Mesenchymal stem cell (in vitro differentiated cells and primary cell): ENCODE measurements at regions not wholly inside any gene's neighbourhood (a gene's known extent, or its start where the extent isn't known, plus 50 kb on each side); places are given as distances from the start of the nearest gene placed in this dataset.

ENCODE experiments used
- DNase-seq: peaks from one replicate; pipeline ENCODE4 v3.0.0-alpha.2; 2013
- H2AFZ ChIP-seq: one replicate; pipeline ENCODE4 v1.6.1; 2013; ENCODE audit warnings: low read depth, mild to moderate bottlenecking, control low read depth, inconsistent platforms, low read length, moderate library complexity
- H2AK5ac ChIP-seq: 2 replicates; pipeline ENCODE4 v1.6.1; 2013; ENCODE audit warnings: low read length, moderate library complexity, mild to moderate bottlenecking, inconsistent platforms; ENCODE audit not compliant: severe bottlenecking
- H2BK120ac ChIP-seq: one replicate; pipeline ENCODE4 v1.6.1; 2013; ENCODE audit warnings: low read depth, mild to moderate bottlenecking, inconsistent platforms, low read length, moderate library complexity
- H2BK12ac ChIP-seq, 2 experiments: one replicate each; pipeline ENCODE4 v1.6.1; 2013; ENCODE audit warnings: inconsistent platforms in 2 of 2, low read length in 2 of 2, mild to moderate bottlenecking in 2 of 2, moderate library complexity in 2 of 2, control low read depth in 1 of 2
- H2BK15ac ChIP-seq: one replicate; pipeline ENCODE4 v1.6.1; 2013; ENCODE audit warnings: mild to moderate bottlenecking, low read depth, inconsistent platforms; ENCODE audit not compliant: poor library complexity, severe bottlenecking
- H2BK5ac ChIP-seq: 2 replicates; pipeline ENCODE4 v1.6.1; 2013; ENCODE audit warnings: low read depth, mild to moderate bottlenecking, low read length, control low read depth, inconsistent platforms; ENCODE audit not compliant: poor library complexity, severe bottlenecking
- H3K14ac ChIP-seq, 2 experiments: one replicate each; pipeline ENCODE4 v1.6.1; 2013; ENCODE audit warnings: inconsistent platforms in 2 of 2, low read length in 2 of 2, control low read depth in 1 of 2, mild to moderate bottlenecking in 1 of 2, moderate library complexity in 1 of 2
- H3K18ac ChIP-seq, 2 experiments: one replicate each; pipeline ENCODE4 v1.6.1; 2013; ENCODE audit warnings: inconsistent platforms in 2 of 2, low read length in 2 of 2, control low read depth in 1 of 2, low read depth in 1 of 2, mild to moderate bottlenecking in 1 of 2
- H3K23ac ChIP-seq, 2 experiments: one replicate each; pipeline ENCODE4 v1.6.1; 2013; ENCODE audit warnings: inconsistent platforms in 2 of 2, low read length in 2 of 2, mild to moderate bottlenecking in 2 of 2, moderate library complexity in 2 of 2, control low read depth in 1 of 2
- H3K27ac ChIP-seq: 2 replicates; pipeline ENCODE4 v1.5.1; 2013; ENCODE audit warnings: mild to moderate bottlenecking, moderate library complexity, low read length, control low read depth, inconsistent platforms; ENCODE audit not compliant: poor library complexity, severe bottlenecking
- H3K27me3 ChIP-seq, 2 experiments: 2 replicates each; pipeline versions ENCODE4 v1.6.1 to v1.7.0; 2013; ENCODE audit warnings: low read length in 2 of 2, mild to moderate bottlenecking in 2 of 2, moderate library complexity in 2 of 2, control low read depth in 1 of 2, inconsistent platforms in 1 of 2; ENCODE audit not compliant: control insufficient read depth in 1 of 2, insufficient read depth in 1 of 2
- H3K36me3 ChIP-seq, 2 experiments: 2 replicates each; pipeline versions ENCODE4 v1.6.1 to v1.7.0; 2013; ENCODE audit warnings: low read length in 2 of 2, control low read depth in 1 of 2, inconsistent platforms in 1 of 2, low read depth in 1 of 2, mild to moderate bottlenecking in 1 of 2; ENCODE audit not compliant: insufficient read depth in 2 of 2, control insufficient read depth in 1 of 2
- H3K4ac ChIP-seq, 2 experiments: one replicate each; pipeline ENCODE4 v1.6.1; 2013; ENCODE audit warnings: inconsistent platforms in 2 of 2, low read length in 2 of 2, mild to moderate bottlenecking in 2 of 2, moderate library complexity in 2 of 2, control low read depth in 1 of 2, low read depth in 1 of 2
- H3K4me1 ChIP-seq: 2 replicates; pipeline ENCODE4 v1.6.1; 2013; ENCODE audit warnings: low read depth, low read length, control low read depth; ENCODE audit not compliant: control insufficient read depth, insufficient read depth
- H3K4me2 ChIP-seq: 2 replicates; pipeline ENCODE4 v1.6.1; 2013; ENCODE audit warnings: low read length, mild to moderate bottlenecking, inconsistent platforms; ENCODE audit not compliant: poor library complexity, severe bottlenecking
- H3K4me3 ChIP-seq, 2 experiments: 2 replicates each; pipeline versions ENCODE4 v1.5.1 to v1.7.0; 2013; ENCODE audit warnings: low read length in 2 of 2, mild to moderate bottlenecking in 2 of 2, control low read depth in 1 of 2, low read depth in 1 of 2; ENCODE audit not compliant: insufficient read depth in 1 of 2
- H3K79me1 ChIP-seq: replicated peaks from 2 replicates; pipeline ENCODE4 v1.6.1; 2013; ENCODE audit warnings: mild to moderate bottlenecking, control low read depth, low read length, inconsistent platforms; ENCODE audit not compliant: poor library complexity, severe bottlenecking
- H3K9ac ChIP-seq: 2 replicates; pipeline ENCODE4 v1.7.0; 2013; ENCODE audit warnings: mild to moderate bottlenecking, low read length, moderate library complexity
- H3K9me3 ChIP-seq: 2 replicates; pipeline ENCODE4 v1.7.0; 2013; ENCODE audit warnings: mild to moderate bottlenecking, low read length; ENCODE audit not compliant: control insufficient read depth
- H4K8ac ChIP-seq: one replicate; pipeline ENCODE4 v1.6.1; 2013; ENCODE audit warnings: inconsistent platforms, mild to moderate bottlenecking, low read length, moderate library complexity
- H4K91ac ChIP-seq: one replicate; pipeline ENCODE4 v1.6.1; 2013; ENCODE audit warnings: mild to moderate bottlenecking, low read length, inconsistent platforms
- WGBS: methylation state at CpG from one replicate; pipeline ENCODE4 v1.1.7; 2013; ENCODE audit warnings: mixed read lengths; 5-methylcytosine and 5-hydroxymethylcytosine counted together

DNA sequence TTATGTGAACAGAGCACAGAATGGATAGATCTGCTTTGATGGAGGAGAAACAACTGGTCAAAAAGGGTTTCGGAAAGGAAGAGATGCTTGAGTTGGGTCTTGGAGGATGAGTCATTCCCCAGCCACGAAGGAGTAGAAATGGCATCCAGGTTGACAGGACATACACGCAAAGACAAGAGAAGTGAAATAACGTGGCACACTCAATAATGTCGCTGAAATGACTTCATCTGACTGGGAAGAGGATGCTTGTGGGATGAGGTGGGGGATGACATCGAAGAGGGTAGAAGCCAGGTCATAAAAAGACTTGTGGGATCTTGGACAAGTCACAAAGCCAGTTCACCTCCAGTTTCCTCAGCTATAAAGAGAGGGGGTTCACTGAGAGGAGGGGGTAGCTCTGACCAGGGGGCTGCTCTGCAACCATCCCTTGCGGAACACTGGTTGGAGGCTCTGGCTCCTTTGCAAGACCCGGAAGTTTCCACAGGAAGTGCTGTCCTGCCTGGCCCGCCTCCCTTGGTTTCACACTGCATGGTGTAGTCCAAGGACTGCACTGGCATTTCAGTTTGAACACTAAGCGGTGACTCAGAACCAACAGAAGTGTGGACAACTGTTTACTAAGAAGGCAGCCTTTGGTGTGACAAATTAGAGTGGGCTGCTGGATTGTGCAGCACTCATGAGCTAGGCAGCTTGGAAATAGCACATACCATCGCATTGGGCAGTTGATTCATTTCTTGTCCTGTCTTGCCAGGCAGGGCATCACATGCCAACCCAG is 189.9 kb upstream of the ADO start:
- H2AFZ ChIP-seq, result no peak overlapping the region
- H3K14ac ChIP-seq, result no peak overlapping the region
- H3K4me3 ChIP-seq, result no peak overlapping the region
- peaks cover 7% of the 10 kb centered on the region for H3K4me1 ChIP-seq
- peaks cover 0 to 2% of the 10 kb centered on the region in 2 experiments for H3K27me3 ChIP-seq
- no peak overlapping the region for H2BK15ac ChIP-seq
- H3K4me2 ChIP-seq, result no peak overlapping the region
- no peak overlapping the region for H2BK5ac ChIP-seq
- H3K27ac ChIP-seq, result no peak overlapping the region
- H3K36me3 ChIP-seq, result no peaks in the 10 kb centered on the region
- H2AK5ac ChIP-seq, result no peak overlapping the region
- no peak overlapping the region for H3K4ac ChIP-seq
- peak; percentile 67 for DNase-seq
- H3K9ac ChIP-seq, result no peak overlapping the region
- no peak overlapping the region for H3K23ac ChIP-seq
- peak overlapping the region in 1 of 2 experiments; percentile 44 for H3K18ac ChIP-seq
- WGBS, result 58% methylated on average over 11 of the region's 11 CpGs
- H4K8ac ChIP-seq, result no peak overlapping the region
- no peak overlapping the region for H2BK12ac ChIP-seq
- no peak overlapping the region for H2BK120ac ChIP-seq
- no peaks in the 10 kb centered on the region for H3K9me3 ChIP-seq
- no peaks in the 10 kb centered on the region for H3K79me1 ChIP-seq
- no peak overlapping the region for H4K91ac ChIP-seq

DNA sequence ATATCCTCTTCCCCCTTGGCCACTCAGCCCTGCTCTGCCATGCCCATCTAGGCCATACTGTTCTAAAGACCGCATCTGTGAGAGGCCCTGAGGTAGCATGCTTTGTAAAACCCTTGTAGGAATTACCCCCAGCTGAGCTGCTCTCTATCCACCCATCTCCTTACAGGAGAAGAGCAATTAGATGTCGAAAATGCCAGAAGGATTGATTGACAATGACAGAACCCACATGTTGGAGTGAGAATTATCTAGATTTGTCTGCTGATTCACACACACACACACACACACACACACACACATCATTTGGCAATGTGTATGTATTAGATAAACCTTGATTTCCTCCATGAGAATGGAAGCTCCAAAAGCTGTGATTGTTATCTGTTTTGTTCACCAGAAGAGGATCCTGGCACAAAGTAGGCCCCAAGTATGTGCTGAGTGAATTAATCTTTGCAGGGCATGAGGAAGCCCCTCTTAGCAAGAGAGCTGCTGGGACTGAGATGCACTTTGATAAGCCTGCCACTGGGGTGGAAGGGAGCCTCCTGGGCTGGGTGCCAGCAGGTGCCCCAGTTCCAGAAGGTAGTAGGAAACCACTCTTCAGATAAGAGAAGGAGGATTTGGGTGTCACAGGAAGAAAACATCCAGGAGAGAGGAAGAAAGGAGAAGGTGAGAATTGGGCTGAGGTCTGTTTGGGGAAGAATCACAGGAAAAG is 187.5 kb upstream of the ADO start:
- Histone ChIP-seq H3K4me1 (peaks cover 7% of the 10 kb centered on the region), H3K9ac (no peak overlapping the region), H2AK5ac (no peak overlapping the region), H2BK12ac (peak overlapping the region in 1 of 2 experiments; percentile 17), H3K9me3 (no peaks in the 10 kb centered on the region), H4K91ac (no peak overlapping the region), H3K36me3 (no peaks in the 10 kb centered on the region), H3K4ac (no peak overlapping the region), H2AFZ (no peak overlapping the region), H3K18ac (peak overlapping the region in 1 of 2 experiments; percentile 54), H2BK15ac (no peak overlapping the region), H3K4me3 (no peak overlapping the region), H2BK120ac (no peak overlapping the region), H3K14ac (no peak overlapping the region), H3K27ac (no peak overlapping the region), H3K23ac (no peak overlapping the region), H3K79me1 (no peaks in the 10 kb centered on the region), H4K8ac (no peak overlapping the region), H2BK5ac (no peak overlapping the region), H3K4me2 (no peak overlapping the region), H3K27me3 (no peaks in the 10 kb centered on the region)
- no peak for DNase-seq
- WGBS, result 63% methylated on average over 1 of the region's 2 CpGs

DNA sequence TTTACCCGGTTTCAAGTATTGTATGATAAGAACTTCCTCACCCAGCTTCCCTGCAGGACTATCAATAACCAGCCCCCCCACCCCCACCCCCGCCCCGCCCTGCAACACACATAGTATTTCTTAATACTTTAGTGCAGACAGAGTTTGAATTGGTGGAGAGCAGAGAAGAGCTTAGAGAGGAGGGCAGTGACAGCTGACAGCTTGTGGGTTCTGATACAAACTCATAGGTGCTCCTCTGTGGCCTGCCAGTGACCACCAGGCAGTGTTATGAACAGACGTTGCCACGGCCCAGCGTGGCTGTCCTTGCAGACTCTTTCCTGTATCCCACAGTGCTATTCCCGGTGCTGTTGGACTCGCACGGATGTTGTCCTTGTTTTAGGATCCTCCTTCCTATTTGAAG is 186.9 kb upstream of the ADO start:
- Histone ChIP-seq H4K8ac (no peak overlapping the region), H3K4me1 (peaks cover 7% of the 10 kb centered on the region), H3K27ac (no peak overlapping the region), H3K9ac (no peak overlapping the region), H2BK5ac (no peak overlapping the region), H3K4me2 (no peak overlapping the region), H3K79me1 (no peaks in the 10 kb centered on the region), H3K27me3 (no peaks in the 10 kb centered on the region), H2BK12ac (peak overlapping the region in 1 of 2 experiments; percentile 90), H4K91ac (no peak overlapping the region), H3K14ac (no peak overlapping the region), H2BK15ac (no peak overlapping the region), H2BK120ac (no peak overlapping the region), H3K36me3 (no peaks in the 10 kb centered on the region), H3K4me3 (no peak overlapping the region), H3K18ac (peak overlapping the region in 1 of 2 experiments; percentile 73), H2AK5ac (no peak overlapping the region), H3K4ac (peak overlapping the region in 1 of 2 experiments; percentile 57), H2AFZ (no peak overlapping the region), H3K9me3 (no peaks in the 10 kb centered on the region), H3K23ac (peak overlapping the region in 1 of 2 experiments; percentile 36)
- DNase-seq, result no peak
- WGBS, result 83% methylated on average over 4 of the region's 9 CpGs

DNA sequence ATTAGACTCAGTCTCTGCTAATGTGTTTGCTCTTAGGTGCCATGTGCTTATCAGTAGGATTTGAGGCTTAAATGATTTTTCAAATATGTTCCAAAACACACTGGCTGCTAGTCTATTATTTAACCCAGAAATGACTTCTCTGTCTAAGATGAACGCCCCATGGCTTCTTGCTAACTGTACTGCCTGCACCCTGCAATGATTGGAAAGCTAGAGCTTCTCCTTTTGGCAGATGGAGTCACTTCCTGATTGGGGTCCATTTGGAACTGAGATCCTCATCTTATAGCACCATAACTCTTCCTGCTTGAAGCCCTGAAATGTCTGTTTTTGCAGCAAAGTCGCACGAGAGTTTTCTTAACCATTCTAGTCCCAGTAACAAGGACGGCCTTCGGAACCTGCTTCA is 186.5 kb upstream of the ADO start:
- Histone ChIP-seq H3K18ac (no peak overlapping the region), H2AFZ (no peak overlapping the region), H2BK12ac (no peak overlapping the region), H3K9ac (no peak overlapping the region), H3K36me3 (no peaks in the 10 kb centered on the region), H3K27ac (no peak overlapping the region), H3K4me2 (no peak overlapping the region), H2BK120ac (no peak overlapping the region), H2BK5ac (no peak overlapping the region), H3K9me3 (no peaks in the 10 kb centered on the region), H4K8ac (no peak overlapping the region), H3K4ac (peak overlapping the region in 1 of 2 experiments; percentile 11), H3K23ac (no peak overlapping the region), H3K4me3 (no peak overlapping the region), H4K91ac (no peak overlapping the region), H3K4me1 (peaks cover 7% of the 10 kb centered on the region), H3K79me1 (no peaks in the 10 kb centered on the region), H3K14ac (no peak overlapping the region), H3K27me3 (no peaks in the 10 kb centered on the region), H2BK15ac (no peak overlapping the region), H2AK5ac (no peak overlapping the region)
- 95% methylated on average over 5 of the region's 5 CpGs for WGBS
- DNase-seq, result no peak
